ENCODE measurements at regions not wholly inside any gene's neighbourhood (a gene's known extent, or its start where the extent isn't known, plus 50 kb on each side); places are given as distances from the start of the nearest gene placed in this dataset.

- H3K4me3 ChIP-seq (replicated peaks; ENCODE audit: low read depth, low read length), result no peak overlapping the region
- DNase-seq (ENCODE audit: low read depth), result no peak
- TF ChIP-seq CTCF (IDR thresholded peaks at IDR 0.05; ENCODE audit: low read length, missing control alignments), result no peak
Observed at GRCh38 chr9:89770531-89771174, 165.8 kb downstream of the GADD45G start.

GRCh38 chr9:89771205-89771604 is 166.4 kb downstream of the GADD45G start:
- no peak for TF ChIP-seq CTCF (IDR thresholded peaks at IDR 0.05; ENCODE audit: low read length, missing control alignments)
- H3K4me3 ChIP-seq (replicated peaks; ENCODE audit: low read depth, low read length), result no peak overlapping the region
- no peak for DNase-seq (ENCODE audit: low read depth)

GRCh38 chr9:89773170-89773569 is 168.4 kb downstream of the GADD45G start:
- TF ChIP-seq CTCF (IDR thresholded peaks at IDR 0.05; ENCODE audit: low read length, missing control alignments), result no peak
- no peak for DNase-seq (ENCODE audit: low read depth)
- no peak overlapping the region for H3K4me3 ChIP-seq (replicated peaks; ENCODE audit: low read depth, low read length)

GRCh38 chr9:89774858-89775370 is 170.1 kb downstream of the GADD45G start:
- TF ChIP-seq CTCF (IDR thresholded peaks at IDR 0.05; ENCODE audit: low read length, missing control alignments), result no peak
- H3K4me3 ChIP-seq (replicated peaks; ENCODE audit: low read depth, low read length), result no peak overlapping the region
- no peak for DNase-seq (ENCODE audit: low read depth)

GRCh38 chr9:89775641-89776040 is 170.8 kb downstream of the GADD45G start:
- no peak for DNase-seq (ENCODE audit: low read depth)
- no peak for TF ChIP-seq CTCF (IDR thresholded peaks at IDR 0.05; ENCODE audit: low read length, missing control alignments)
- no peak overlapping the region for H3K4me3 ChIP-seq (replicated peaks; ENCODE audit: low read depth, low read length)

- DNase-seq (ENCODE audit: low read depth), result no peak
- no peak for TF ChIP-seq CTCF (IDR thresholded peaks at IDR 0.05; ENCODE audit: low read length, missing control alignments)
- H3K4me3 ChIP-seq (replicated peaks; ENCODE audit: low read depth, low read length), result no peak overlapping the region
Observed at GRCh38 chr9:89776795-89777525, 172.1 kb downstream of the GADD45G start.
